Stomach (tissue), 4 donors: ENCODE measurements at regions not wholly inside any gene's neighbourhood (a gene's known extent, or its start where the extent isn't known, plus 50 kb on each side); places are given as distances from the start of the nearest gene placed in this dataset.

ENCODE experiments used
- POLR2A ChIP-seq, 4 donors: fragments of 450-650 bp; IDR thresholded peaks; one replicate each; pipeline ENCODE4 v1.6.1; 2016; ENCODE audit warnings: antibody characterized with exemption in 4 of 4, control low read depth in 2 of 4, mild to moderate bottlenecking in 1 of 4, moderate library complexity in 1 of 4
- TF ChIP-seq, protein P1 (sequence below), 7 experiments: fragments of 450-650 bp in 4 of 7; fragments of 200-600 bp in 3 of 7; sonication (generic) in 3 of 7; IDR thresholded peaks; one replicate each; pipeline ENCODE4 v1.5.1; 2016 to 2019; ENCODE audit warnings: antibody characterized with exemption in 7 of 7, control low read depth in 2 of 7, mild to moderate bottlenecking in 1 of 7

DNA sequence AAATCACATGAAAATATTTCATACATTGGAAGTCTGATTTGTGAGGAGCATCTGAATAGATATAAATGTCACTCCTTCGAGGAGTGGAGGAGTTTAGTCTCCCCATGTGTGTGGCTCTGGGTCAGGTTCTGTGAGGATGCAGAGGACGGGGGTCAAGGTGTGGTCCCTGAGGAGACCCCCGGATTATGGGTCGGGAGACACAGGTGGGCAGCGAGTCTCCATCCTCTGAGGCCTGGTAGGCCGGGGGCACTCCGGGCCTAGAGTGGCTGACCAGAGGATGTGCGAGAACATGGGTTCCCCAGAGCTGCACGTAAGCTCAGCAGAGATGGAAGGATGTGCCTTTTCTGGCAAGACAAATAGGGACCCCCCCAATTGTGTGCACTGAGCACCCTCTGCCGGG, 93.4 kb upstream of the TCERG1L start:
- TF ChIP-seq, protein P1, sequence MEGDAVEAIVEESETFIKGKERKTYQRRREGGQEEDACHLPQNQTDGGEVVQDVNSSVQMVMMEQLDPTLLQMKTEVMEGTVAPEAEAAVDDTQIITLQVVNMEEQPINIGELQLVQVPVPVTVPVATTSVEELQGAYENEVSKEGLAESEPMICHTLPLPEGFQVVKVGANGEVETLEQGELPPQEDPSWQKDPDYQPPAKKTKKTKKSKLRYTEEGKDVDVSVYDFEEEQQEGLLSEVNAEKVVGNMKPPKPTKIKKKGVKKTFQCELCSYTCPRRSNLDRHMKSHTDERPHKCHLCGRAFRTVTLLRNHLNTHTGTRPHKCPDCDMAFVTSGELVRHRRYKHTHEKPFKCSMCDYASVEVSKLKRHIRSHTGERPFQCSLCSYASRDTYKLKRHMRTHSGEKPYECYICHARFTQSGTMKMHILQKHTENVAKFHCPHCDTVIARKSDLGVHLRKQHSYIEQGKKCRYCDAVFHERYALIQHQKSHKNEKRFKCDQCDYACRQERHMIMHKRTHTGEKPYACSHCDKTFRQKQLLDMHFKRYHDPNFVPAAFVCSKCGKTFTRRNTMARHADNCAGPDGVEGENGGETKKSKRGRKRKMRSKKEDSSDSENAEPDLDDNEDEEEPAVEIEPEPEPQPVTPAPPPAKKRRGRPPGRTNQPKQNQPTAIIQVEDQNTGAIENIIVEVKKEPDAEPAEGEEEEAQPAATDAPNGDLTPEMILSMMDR (IDR thresholded peaks at IDR 0.05) = no peak
- no peak for TF ChIP-seq POLR2A (IDR thresholded peaks at IDR 0.05)
